ENCODE measurements at regions not wholly inside any gene's neighbourhood (a gene's known extent, or its start where the extent isn't known, plus 50 kb on each side); places are given as distances from the start of the nearest gene placed in this dataset.

GRCh38 chr6:170130201-170130621 lies 160.7 kb downstream of the DLL1 start:
- no peak for DNase-seq (ENCODE audit: low read depth)
- no peak for TF ChIP-seq CTCF (IDR thresholded peaks at IDR 0.05; ENCODE audit: low read length, missing control alignments)

GRCh38 chr6:170129691-170130171 lies 161.1 kb downstream of the DLL1 start:
- no peak overlapping the region for H3K4me3 ChIP-seq (replicated peaks; ENCODE audit: low read depth, low read length)
- TF ChIP-seq CTCF (IDR thresholded peaks at IDR 0.05; ENCODE audit: low read length, missing control alignments), result no peak
- DNase-seq (ENCODE audit: low read depth), result peak; percentile 17

More at GRCh38 chr6:170130201-170130621, 160.7 kb downstream of the DLL1 start:
- no peak overlapping the region for H3K4me3 ChIP-seq (replicated peaks; ENCODE audit: low read depth, low read length)

- no peak for TF ChIP-seq CTCF (IDR thresholded peaks at IDR 0.05; ENCODE audit: low read length, missing control alignments)
- no peak overlapping the region for H3K4me3 ChIP-seq (replicated peaks; ENCODE audit: low read depth, low read length)
- no peak for DNase-seq (ENCODE audit: low read depth)
Observed at GRCh38 chr6:170128811-170129681, 161.8 kb downstream of the DLL1 start.

- H3K4me3 ChIP-seq (replicated peaks; ENCODE audit: low read depth, low read length), result no peak overlapping the region
- TF ChIP-seq CTCF (IDR thresholded peaks at IDR 0.05; ENCODE audit: low read length, missing control alignments), result no peak
- no peak for DNase-seq (ENCODE audit: low read depth)
Observed at GRCh38 chr6:170128346-170128745, 162.5 kb downstream of the DLL1 start.

GRCh38 chr6:170127151-170127550 lies 163.7 kb downstream of the DLL1 start:
- no peak for TF ChIP-seq CTCF (IDR thresholded peaks at IDR 0.05; ENCODE audit: low read length, missing control alignments)
- DNase-seq (ENCODE audit: low read depth), result no peak
- no peak overlapping the region for H3K4me3 ChIP-seq (replicated peaks; ENCODE audit: low read depth, low read length)

- DNase-seq (ENCODE audit: low read depth), result no peak
Observed at GRCh38 chr6:170125456-170126300, 165.2 kb downstream of the DLL1 start.

More at GRCh38 chr6:170125456-170126300, 165.2 kb downstream of the DLL1 start:
- H3K4me3 ChIP-seq (replicated peaks; ENCODE audit: low read depth, low read length), result no peak overlapping the region
- TF ChIP-seq CTCF (IDR thresholded peaks at IDR 0.05; ENCODE audit: low read length, missing control alignments), result no peak

All from fibroblast of pulmonary artery (primary cell).